ENCODE measurements at regions not wholly inside any gene's neighbourhood (a gene's known extent, or its start where the extent isn't known, plus 50 kb on each side); places are given as distances from the start of the nearest gene placed in this dataset.

DNA sequence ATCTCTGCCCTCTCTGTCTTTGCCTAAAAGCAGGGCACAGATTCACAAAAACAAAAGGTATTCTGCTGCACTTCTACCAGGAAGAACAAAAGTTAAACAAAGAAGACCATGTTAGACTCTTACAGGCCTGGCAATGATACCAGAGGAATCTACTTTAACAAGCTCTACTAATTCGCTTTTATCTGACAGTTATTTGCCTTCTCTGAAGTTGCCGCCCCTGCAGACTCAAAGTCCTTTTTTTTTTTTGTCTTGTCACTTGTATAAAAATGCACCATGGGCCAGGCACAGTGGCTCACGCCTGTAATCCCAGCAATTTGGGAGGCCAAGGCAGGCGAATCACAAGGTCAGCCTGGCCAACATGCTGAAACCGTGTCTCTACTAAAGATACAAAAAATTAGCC lies 176.5 kb upstream of the UBL3 start:
- TF ChIP-seq CTCF (IDR thresholded peaks at IDR 0.05) (no peak), EZH2 (IDR thresholded peaks at IDR 0.05; ENCODE audit: borderline replicate concordance, insufficient read depth, low read depth, low read length, poor library complexity, severe bottlenecking) (no peak)

Measured in B cell (primary cell).